Ovary (tissue), 3 donors: ENCODE measurements at regions not wholly inside any gene's neighbourhood (a gene's known extent, or its start where the extent isn't known, plus 50 kb on each side); places are given as distances from the start of the nearest gene placed in this dataset.

Source experiments
- EP300 ChIP-seq: sonication (generic); formaldehyde crosslinking; IDR thresholded peaks from one replicate; pipeline ENCODE4 v1.6.1; 2017; ENCODE audit warnings: antibody characterized with exemption
- POLR2A ChIP-seq: fragments of 450-650 bp; IDR thresholded peaks from one replicate; pipeline ENCODE4 v1.6.1; 2017; ENCODE audit warnings: antibody characterized with exemption, mild to moderate bottlenecking, moderate library complexity
- TF ChIP-seq, protein P1 (sequence below), 3 donors: fragments of 450-650 bp in 2 of 3; fragments of 200-600 bp in 1 of 3; IDR thresholded peaks; one replicate each; pipeline versions ENCODE4 v1.5.1 to v1.8.0; 2016 to 2022; ENCODE audit warnings: antibody characterized with exemption in 3 of 3, mild to moderate bottlenecking in 1 of 3
- donor health status: DM: no; HTN: no; CAD: no.

DNA sequence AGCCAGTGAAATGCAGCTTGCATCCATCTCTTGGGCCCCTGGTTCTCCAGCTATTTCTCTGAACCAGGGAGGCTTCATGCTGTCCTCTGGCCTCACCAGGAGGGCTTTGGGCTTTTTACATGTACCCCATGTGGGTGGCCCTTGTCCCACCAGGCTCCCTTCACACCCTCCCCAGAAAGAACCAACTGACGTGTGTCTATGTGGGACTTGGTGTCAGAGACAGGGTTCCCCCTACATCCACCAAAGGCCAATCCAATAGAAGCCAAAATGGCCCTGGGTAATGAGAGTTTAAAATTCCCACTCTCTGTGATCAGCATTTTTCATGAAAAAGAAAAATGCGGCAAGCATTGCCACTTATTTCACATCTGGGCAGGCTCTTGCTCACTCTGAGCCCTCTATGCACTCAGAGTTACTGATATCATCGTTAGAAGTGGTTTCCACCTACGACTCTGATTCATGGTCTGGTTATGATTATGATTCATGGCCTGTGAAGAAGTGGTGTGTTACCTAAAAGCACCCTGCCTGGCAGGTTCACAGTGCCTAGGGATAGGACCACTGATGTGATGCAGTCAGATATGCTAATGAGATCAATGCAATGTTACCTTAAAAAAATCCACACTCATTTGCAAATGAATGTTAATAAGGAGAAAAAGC, 133.5 kb downstream of the BUB3 start:
- no peak for TF ChIP-seq EP300
- TF ChIP-seq, protein P1, sequence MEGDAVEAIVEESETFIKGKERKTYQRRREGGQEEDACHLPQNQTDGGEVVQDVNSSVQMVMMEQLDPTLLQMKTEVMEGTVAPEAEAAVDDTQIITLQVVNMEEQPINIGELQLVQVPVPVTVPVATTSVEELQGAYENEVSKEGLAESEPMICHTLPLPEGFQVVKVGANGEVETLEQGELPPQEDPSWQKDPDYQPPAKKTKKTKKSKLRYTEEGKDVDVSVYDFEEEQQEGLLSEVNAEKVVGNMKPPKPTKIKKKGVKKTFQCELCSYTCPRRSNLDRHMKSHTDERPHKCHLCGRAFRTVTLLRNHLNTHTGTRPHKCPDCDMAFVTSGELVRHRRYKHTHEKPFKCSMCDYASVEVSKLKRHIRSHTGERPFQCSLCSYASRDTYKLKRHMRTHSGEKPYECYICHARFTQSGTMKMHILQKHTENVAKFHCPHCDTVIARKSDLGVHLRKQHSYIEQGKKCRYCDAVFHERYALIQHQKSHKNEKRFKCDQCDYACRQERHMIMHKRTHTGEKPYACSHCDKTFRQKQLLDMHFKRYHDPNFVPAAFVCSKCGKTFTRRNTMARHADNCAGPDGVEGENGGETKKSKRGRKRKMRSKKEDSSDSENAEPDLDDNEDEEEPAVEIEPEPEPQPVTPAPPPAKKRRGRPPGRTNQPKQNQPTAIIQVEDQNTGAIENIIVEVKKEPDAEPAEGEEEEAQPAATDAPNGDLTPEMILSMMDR (IDR thresholded peaks at IDR 0.05): no peak
- TF ChIP-seq POLR2A: no peak
